ENCODE measurements at regions not wholly inside any gene's neighbourhood (a gene's known extent, or its start where the extent isn't known, plus 50 kb on each side); places are given as distances from the start of the nearest gene placed in this dataset.
"Not testable (repeated sequence)": the region's sequence is repeated elsewhere in the genome, so short reads cannot be mapped to it uniquely, and the experiment has no call there.

- no peak for DNase-seq
Measured at GRCh38 chr16:55016515-55016914, 85.8 kb downstream of the IRX5 start.

DNA sequence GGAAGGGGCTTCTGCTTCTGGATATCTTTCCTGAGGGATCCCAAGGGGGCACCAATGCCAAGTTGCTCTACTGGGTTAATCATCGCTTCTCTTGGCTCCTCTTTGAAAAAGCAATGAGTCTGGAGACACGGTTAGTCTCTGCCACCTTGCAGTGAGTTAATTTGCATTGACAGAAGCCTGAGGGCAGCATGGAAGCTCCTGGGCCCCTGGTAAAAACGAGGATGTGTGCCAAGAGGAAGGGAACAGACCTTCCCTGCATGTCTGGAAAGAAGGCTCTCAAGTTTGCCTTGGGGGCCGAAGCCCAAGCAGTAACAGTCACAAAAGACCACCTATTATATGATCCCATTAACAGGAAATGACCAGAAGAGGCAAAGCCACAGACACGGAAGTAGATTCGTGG lies 86.7 kb downstream of the IRX5 start:
- DNase-seq, result no peak

DNA sequence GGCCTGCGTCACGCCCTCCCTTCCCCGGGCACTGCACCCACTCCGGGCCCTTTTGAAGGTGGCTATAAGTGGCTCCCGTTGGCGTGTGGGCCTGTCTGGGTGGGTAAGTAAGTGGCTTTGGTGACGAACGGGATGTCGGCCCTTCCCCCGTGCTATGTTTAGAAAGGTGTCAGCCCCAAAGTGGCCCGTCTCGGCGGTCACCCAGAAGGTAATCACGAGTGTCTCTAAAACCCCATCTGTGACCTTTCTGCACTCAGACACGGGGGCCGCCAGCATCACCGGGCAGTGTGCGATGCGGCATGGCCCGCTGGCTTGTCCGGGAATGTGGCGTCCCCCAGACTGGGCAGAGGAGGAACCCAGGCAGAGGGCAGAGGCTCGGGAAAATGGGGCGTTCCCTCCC lies 88.2 kb downstream of the IRX5 start:
- no peak for DNase-seq

DNA sequence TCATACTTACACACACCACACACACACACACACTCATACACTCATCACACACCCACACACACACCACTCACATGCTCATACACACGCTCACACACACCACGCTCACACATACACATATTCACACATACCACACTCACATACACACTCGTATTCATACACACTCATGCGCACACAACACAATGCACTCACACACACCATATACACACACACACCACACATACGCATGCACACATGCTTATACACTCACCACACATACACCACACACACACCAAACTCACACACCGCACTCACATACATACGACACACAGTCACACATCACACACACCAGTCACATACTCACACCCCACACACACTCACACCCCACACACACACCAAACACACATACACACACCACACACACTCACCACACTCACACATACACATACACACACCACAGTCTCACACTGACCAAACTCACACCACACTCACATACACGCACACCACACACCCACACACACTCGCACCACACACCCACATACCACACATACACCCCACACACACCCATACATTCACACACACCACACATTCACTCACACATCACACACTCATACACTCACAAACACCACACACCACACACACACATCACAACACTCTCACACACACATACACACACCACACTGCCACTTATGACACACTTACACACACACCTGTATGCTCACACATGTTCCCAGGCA lies 88.9 kb downstream of the IRX5 start:
- no peak for DNase-seq

GRCh38 chr16:55021595-55022475 lies 91.2 kb downstream of the IRX5 start:
- no peak for DNase-seq

GRCh38 chr16:55027260-55027659 lies 96.6 kb downstream of the IRX5 start:
- DNase-seq, result not testable (repeated sequence)

DNA sequence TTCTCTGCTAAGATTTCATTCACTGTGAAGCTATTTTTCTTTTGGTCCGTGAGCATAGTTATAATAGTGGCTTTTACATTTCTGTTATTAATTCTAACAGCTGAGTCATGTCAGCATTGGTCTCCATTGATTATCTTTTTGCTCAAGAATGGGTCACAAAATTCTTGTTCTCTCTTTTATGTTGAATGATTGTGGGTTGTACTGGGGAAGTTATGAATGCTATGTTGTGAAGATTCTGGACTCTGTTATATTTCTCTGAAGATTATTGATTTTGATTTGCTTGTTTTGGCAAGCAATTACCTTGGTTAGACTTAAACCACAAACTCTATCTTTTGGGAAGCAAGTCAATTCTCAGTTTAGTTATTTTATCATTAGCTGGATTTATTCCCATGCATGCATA lies 98.8 kb downstream of the IRX5 start:
- DNase-seq, result no peak

DNA sequence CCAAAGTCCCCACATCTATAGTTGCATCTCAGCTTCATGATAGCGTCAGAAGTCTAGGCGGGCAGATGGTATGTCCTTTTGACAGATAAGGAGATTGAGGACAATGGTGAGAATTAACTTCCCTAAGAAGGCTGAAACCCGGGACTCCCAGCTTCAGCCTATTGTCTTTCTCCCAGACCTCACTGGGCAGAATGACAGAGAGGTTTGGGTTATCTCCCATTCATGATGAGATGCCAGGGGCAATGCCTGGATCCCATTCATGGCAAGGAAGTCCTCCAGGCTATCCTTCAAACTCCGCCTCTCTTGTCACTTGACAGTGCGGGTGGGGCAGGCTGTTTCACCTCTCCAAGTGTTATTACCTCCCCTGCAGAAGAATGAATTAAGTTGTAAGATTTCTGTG lies 100.3 kb downstream of the IRX5 start:
- no peak for DNase-seq

DNA sequence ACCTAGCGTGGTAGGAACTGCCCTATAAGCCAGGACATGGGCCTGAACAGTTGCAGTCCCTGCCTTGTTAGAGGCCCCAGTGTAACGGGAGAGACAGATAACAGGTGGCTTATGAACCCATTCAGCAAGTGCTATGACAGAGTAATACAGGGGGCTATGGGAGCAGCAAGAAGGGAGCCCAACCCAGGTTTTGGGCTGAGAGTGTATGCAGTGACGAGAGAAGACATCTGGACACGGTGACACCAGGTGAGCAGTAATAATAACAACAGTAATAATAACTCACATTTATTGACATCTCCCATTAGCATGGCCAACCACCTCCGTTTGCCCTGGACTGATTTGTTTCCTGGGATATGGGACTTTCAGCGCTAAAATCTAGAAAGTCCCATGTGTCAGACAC lies 100.8 kb downstream of the IRX5 start:
- no peak for DNase-seq

GRCh38 chr16:55033225-55034156 lies 102.8 kb downstream of the IRX5 start:
- DNase-seq, result no peak

DNA sequence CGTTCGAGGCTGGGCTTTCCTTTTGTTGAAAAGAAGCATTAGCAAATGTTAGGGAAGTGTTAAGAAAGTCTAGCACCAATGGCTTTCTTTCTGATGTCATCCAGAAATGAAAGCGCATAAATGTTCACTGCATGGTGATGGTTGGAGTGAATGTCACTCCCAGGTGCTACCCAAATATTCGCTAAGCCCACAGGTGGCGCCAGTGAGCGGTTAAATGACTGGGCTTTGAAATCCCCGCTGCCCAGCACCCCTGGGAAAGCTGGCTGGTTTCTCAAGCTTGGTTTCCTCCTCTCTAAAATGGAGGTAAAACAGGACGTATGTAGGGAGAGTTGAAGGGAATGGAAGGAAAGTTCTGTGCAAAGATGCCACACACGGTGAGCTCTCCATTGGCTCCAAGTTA lies 104.4 kb downstream of the IRX5 start:
- DNase-seq, result peak in 1 of 2 experiments; percentile 16

GRCh38 chr16:55035956-55036355 lies 105.3 kb downstream of the IRX5 start:
- no peak for DNase-seq

DNA sequence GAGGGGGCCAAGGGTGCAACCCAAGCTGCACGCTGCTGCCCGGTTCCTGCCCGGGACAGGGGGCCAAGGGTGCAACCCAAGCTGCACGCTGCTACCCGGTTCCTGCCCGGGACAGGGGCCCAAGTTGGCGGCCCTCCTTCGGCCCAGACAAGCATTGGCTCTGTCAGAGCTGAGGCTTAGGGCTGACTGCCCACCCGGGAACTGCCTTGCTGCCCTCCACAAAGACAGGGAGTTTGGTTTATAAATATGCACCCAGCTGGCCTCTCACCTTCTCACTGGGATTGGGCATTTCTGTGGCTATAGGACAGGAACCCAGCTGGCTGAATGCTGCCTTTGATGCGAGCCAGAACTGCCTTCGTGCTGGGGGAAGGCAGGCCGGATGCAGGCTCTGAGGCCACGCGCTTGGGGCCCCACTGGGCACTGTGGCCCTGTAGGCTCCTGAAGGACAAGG lies 105.7 kb downstream of the IRX5 start:
- DNase-seq, result no peak

GRCh38 chr16:55037046-55037445 lies 106.4 kb downstream of the IRX5 start:
- no peak for DNase-seq

DNA sequence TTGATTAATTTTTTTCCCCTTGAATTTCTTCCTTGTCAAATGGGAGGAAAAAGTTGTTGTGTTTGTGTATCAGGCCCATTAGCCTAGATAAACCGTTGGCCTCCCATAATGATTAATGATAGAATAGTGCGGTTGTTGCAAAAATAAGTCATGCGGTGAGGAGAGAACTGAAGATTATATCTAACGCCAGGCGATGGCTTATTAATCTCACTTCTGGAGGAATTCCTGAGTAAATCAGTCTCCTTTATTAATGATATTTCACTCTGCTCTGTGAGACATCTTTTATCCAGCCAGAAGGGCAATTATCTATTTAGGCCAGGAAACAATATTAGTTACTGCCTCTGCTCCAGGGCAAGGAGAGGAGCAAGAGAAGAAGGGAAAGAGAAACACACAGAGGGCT lies 107.3 kb downstream of the IRX5 start:
- no peak for DNase-seq

DNA sequence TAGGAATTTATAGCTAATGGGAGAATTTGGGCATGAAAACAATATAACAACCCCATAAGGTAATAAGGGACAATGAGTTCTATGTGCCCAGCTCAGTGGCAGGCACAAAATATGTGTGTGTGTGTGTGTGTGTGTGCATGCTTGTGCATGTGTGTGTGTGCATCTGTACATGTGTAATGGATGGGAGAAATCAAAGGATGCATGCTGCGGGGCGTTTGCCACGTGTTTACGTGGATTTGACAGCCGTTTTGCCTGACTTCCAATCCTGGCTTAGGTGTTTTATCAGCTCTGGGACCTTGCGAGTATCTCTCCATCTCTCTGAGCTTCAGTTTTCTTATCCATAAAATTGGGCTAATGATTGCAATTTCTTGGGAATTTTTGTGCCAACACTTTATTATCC lies 108.4 kb downstream of the IRX5 start:
- DNase-seq, result no peak

DNA sequence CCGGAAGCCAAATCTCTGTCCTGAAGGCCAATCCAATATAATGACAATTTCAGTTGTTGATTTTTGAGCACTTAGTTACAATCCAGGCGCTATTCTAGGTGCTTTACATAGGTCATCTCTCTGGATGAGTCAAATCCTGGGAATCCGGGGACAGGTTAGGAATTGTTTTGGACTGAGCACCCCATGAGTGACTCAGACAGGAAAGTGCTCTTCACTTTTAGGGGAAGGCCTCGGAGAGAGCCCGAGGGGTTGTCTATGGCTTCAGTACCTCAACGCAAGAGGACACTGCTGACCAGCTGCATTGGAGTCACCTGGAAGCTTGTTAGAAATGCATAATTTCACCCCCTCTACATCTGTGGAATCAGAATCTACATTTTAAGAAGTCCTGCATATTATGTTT lies 108.8 kb downstream of the IRX5 start:
- DNase-seq, result no peak

DNA sequence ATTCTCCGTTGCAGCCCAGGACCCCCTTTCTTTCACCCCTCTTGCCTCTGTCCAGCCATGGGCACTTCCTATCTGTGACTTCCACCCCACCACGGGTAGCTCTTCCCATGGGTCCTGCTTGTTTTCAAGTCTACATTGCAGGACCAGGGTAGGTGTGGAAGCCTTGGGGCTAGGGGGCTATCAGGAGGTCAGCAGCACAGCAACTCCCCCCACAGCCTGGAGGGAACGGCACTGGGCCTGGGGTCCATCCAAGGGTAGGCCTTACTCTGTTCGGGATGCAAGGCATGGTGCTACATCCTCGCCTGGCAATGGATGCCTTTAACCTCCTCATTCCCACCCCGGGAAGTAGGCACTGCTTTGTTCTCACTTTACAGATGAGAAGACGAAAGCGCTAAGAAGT lies 109.3 kb downstream of the IRX5 start:
- no peak for DNase-seq

DNA sequence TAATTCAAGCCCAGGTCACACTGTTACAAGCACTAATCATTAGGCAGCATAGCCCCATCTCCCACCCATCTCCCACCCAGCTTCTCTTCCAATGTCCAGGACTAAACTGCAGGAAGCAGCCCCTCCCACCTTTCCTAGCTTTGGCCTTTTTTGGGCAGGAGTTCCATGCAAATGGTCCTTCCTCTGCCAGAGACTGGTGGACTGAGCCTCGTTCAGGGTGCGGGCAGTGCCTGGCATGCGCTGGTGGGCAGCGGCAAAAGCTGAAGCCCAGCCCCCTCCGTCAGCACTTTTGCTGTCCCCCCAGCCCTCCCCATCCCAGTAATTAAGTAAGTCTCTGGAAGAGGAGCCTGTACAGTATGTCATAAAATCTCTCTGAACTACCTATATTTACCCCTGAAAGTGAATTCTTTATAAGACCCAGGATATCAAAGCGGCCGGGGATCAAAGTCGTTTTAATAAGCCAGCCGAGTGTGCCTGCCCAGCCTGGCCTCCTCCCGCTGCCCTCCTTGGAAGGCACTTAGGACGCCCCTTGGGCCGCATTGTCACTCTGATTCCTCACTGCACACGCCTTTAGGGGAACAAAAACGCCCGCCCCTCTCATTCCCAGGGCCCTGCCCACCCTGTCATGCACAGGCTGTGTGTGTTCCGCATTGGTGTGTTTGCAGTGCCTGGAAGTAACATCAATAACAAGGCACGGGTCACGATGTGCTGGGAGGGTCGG lies 109.9 kb downstream of the IRX5 start:
- DNase-seq, result no peak

- DNase-seq, result no peak
Measured at GRCh38 chr16:55041540-55042234, 111.0 kb downstream of the IRX5 start.

DNA sequence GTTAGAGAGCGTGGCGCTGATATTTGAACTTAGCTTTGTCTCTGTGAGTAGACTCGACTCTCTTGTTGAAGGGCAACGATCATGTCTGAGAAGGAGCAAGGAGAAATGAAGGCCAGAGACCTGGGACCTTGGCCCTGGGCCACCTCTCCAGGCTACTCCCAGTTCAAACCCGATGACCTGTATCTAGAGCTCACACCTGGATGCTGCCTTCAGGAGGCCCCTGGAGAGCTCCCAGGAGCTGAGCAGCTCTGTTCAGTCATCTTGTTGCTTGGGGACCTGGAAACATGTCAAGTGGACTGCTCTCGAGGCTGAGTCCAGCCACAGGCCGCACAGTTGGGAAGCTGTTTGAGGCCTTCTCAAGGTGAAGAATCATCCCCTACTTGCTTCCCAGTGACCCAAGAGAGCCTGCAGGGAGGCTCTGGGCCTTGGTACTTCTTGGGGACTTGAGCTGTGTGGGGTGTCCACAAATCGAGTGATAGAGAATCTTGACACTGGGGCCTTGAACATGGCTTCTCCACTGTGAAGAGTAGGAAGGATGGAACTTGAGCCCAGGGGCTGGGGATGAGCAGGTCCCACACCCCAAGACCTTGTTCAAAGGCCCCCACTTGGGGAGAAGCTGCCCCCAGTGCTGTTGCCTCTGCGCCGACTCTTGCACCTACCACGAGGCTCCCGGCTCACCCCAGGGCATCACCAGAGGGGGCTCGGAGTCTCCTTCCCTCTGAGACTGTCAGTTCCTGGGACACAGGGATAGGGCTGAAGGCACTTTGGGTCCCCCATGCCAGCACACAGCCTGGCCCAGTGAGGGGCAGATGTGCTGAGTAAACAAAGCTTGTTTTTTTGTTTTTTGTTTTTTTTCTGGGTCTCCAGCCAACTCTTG lies 112.1 kb downstream of the IRX5 start:
- no peak for DNase-seq

Measured in NCI-H1930 (cell line).